Keratinocyte (primary cell): ENCODE measurements at regions not wholly inside any gene's neighbourhood (a gene's known extent, or its start where the extent isn't known, plus 50 kb on each side); places are given as distances from the start of the nearest gene placed in this dataset.

Source experiments
- DNase-seq: peaks from one replicate; pipeline ENCODE4 v3.0.0-alpha.2; 2011; ENCODE audit warnings: low read depth, missing footprints, low spot score
- FAIRE-seq: peaks from 2 replicates; lab custom pipeline; 2011; peaks lifted over from hg19 to GRCh38; lab: Jason Lieb, UNC
- H2AFZ ChIP-seq: 2 replicates; pipeline ENCODE4 v1.6.0; 2012; ENCODE audit warnings: low read length, control low read depth, inconsistent platforms; ENCODE audit not compliant: control insufficient read depth
- H3K27ac ChIP-seq: 2 replicates; pipeline ENCODE4 v1.5.1; 2011; ENCODE audit warnings: low read length; ENCODE audit not compliant: control insufficient read depth, insufficient read depth
- H3K27me3 ChIP-seq: 3 replicates; pipeline ENCODE4 v1.6.0; 2011; ENCODE audit warnings: low read length; ENCODE audit not compliant: control insufficient read depth, insufficient read depth; ENCODE audit errors: extremely low read depth
- H3K36me3 ChIP-seq, 2 experiments: 2 replicates in 1 of 2; 3 replicates in 1 of 2; pipeline ENCODE4 v1.5.1; 2011; ENCODE audit warnings: low read length in 2 of 2, mild to moderate bottlenecking in 1 of 2; ENCODE audit not compliant: control insufficient read depth in 2 of 2, insufficient read depth in 2 of 2; ENCODE audit errors: extremely low read depth in 1 of 2
- H3K4me1 ChIP-seq: 3 replicates; pipeline ENCODE4 v1.5.1; 2011; ENCODE audit warnings: low read length; ENCODE audit not compliant: control insufficient read depth, insufficient read depth; ENCODE audit errors: extremely low read depth
- H3K4me2 ChIP-seq: 3 replicates; pipeline ENCODE4 v1.6.0; 2011; ENCODE audit warnings: low read depth, low read length; ENCODE audit not compliant: control insufficient read depth, insufficient read depth; ENCODE audit errors: extremely low read depth
- H3K4me3 ChIP-seq, 3 experiments: fragments of 200-600 bp in 1 of 3; sonication (generic) in 1 of 3; 2 replicates in 2 of 3; 3 replicates in 1 of 3; pipeline ENCODE4 v1.5.1; 2011 to 2016; ENCODE audit warnings: low read length in 3 of 3, mild to moderate bottlenecking in 3 of 3, control low read depth in 2 of 3, inconsistent platforms in 1 of 3, low read depth in 1 of 3, mixed read lengths in 1 of 3, mixed run types in 1 of 3, moderate library complexity in 1 of 3; ENCODE audit not compliant: control insufficient read depth in 2 of 3, insufficient read depth in 2 of 3; ENCODE audit errors: extremely low read depth in 1 of 3
- H3K79me2 ChIP-seq: 2 replicates; pipeline ENCODE4 v1.6.0; 2012; ENCODE audit warnings: low read length; ENCODE audit not compliant: control insufficient read depth, insufficient read depth
- H3K9ac ChIP-seq: 3 replicates; pipeline ENCODE4 v1.6.0; 2011; ENCODE audit warnings: low read length; ENCODE audit not compliant: control insufficient read depth, insufficient read depth; ENCODE audit errors: extremely low read depth
- H3K9me1 ChIP-seq: 3 replicates; pipeline ENCODE4 v1.6.0; 2011; ENCODE audit warnings: low read length; ENCODE audit not compliant: control insufficient read depth, insufficient read depth; ENCODE audit errors: extremely low read depth
- H3K9me3 ChIP-seq: 2 replicates; pipeline ENCODE4 v1.5.1; 2012; ENCODE audit warnings: low read depth, low read length; ENCODE audit not compliant: control insufficient read depth
- H4K20me1 ChIP-seq: 3 replicates; pipeline ENCODE4 v1.6.0; 2011; ENCODE audit warnings: low read length; ENCODE audit not compliant: control insufficient read depth, insufficient read depth; ENCODE audit errors: extremely low read depth
- CTCF ChIP-seq, 3 experiments: IDR thresholded peaks in 1 of 3; conservative IDR thresholded peaks in 1 of 3; optimal IDR thresholded peaks in 1 of 3; 2 replicates in 2 of 3; 3 replicates in 1 of 3; pipeline versions ENCODE3 to v1.5.1; 2011; ENCODE audit warnings: low read length in 3 of 3, mild to moderate bottlenecking in 3 of 3, moderate library complexity in 2 of 3, control low read depth in 1 of 3, inconsistent platforms in 1 of 3; ENCODE audit not compliant: insufficient read depth in 2 of 3; ENCODE audit errors: extremely low read depth in 1 of 3
- EZH2 ChIP-seq: IDR thresholded peaks from one replicate; pipeline ENCODE4 v1.6.1; 2012; ENCODE audit warnings: inconsistent platforms, mild to moderate bottlenecking, low read length, moderate library complexity
- dilution Hi-C: fragments of 300-500 bp; cut with MboI; formaldehyde crosslinking; loops from one replicate; pipeline ENCODE4 v1.7.0; 2020; ENCODE audit warnings: low sequenced_read_pairs; ENCODE audit not compliant: extremely low pct_ligation_motif_present

- TF ChIP-seq CTCF (optimal IDR thresholded peaks at IDR 0.05 in 1 of 3, IDR thresholded peaks at IDR 0.05 in 1 of 3, conservative IDR thresholded peaks at IDR 0.05 in 1 of 3; ENCODE audit: extremely low read depth in 1 of 3, insufficient read depth in 2 of 3, low read length in 3 of 3) (no peak), EZH2 (no peak)
- no peaks in the 10 kb centered on the region for H4K20me1 ChIP-seq
- no peaks in the 10 kb centered on the region for H3K36me3 ChIP-seq
- H3K9me1 ChIP-seq, result no peaks in the 10 kb centered on the region
- no peak overlapping the region for H3K27ac ChIP-seq
- no peaks in the 10 kb centered on the region for H3K27me3 ChIP-seq
- dilution Hi-C loops, result no loop called here
- H3K4me1 ChIP-seq, result no peaks in the 10 kb centered on the region
- H3K9ac ChIP-seq, result no peak overlapping the region
- H3K79me2 ChIP-seq, result no peaks in the 10 kb centered on the region
- no peak overlapping the region for H3K4me2 ChIP-seq
- H3K4me3 ChIP-seq, result no peak overlapping the region
- FAIRE-seq, result no peak
- no peak overlapping the region for H2AFZ ChIP-seq
- DNase-seq, result no peak
- H3K9me3 ChIP-seq, result peaks cover 6% of the 10 kb centered on the region
Measured at GRCh38 chr19:27657271-27658051, 1555.5 kb downstream of the UQCRFS1 start.

GRCh38 chr19:27654266-27654990 is 1558.5 kb downstream of the UQCRFS1 start:
- no peaks in the 10 kb centered on the region for H3K79me2 ChIP-seq
- peaks cover 3% of the 10 kb centered on the region for H3K9me3 ChIP-seq
- DNase-seq (no peak), FAIRE-seq (no peak)
- dilution Hi-C loops, result no loop called here
- no peaks in the 10 kb centered on the region for H3K4me1 ChIP-seq
- H3K36me3 ChIP-seq, result no peaks in the 10 kb centered on the region
- TF ChIP-seq EZH2 (no peak), CTCF (optimal IDR thresholded peaks at IDR 0.05 in 1 of 3, IDR thresholded peaks at IDR 0.05 in 1 of 3, conservative IDR thresholded peaks at IDR 0.05 in 1 of 3; ENCODE audit: extremely low read depth in 1 of 3, insufficient read depth in 2 of 3, low read length in 3 of 3) (no peak)
- H4K20me1 ChIP-seq, result no peaks in the 10 kb centered on the region
- H3K9ac ChIP-seq, result no peak overlapping the region
- no peak overlapping the region for H3K4me2 ChIP-seq
- no peak overlapping the region for H3K4me3 ChIP-seq
- no peaks in the 10 kb centered on the region for H3K9me1 ChIP-seq
- no peak overlapping the region for H2AFZ ChIP-seq
- no peaks in the 10 kb centered on the region for H3K27me3 ChIP-seq
- H3K27ac ChIP-seq, result no peak overlapping the region
